GM23338 (cell line): ENCODE measurements at regions not wholly inside any gene's neighbourhood (a gene's known extent, or its start where the extent isn't known, plus 50 kb on each side); places are given as distances from the start of the nearest gene placed in this dataset.

Experiments
- ATAC-seq: fragments of 200-7000 bp; cut with Tn5 transposase; 3 replicates; pipeline ENCODE4 v1.9.1; 2020
- DNase-seq: peaks from one replicate; pipeline ENCODE4 v3.0.0-alpha.2; 2015; ENCODE audit warnings: low spot score
- H2AFZ ChIP-seq: fragments of 200-600 bp; sonication (generic); 2 replicates; pipeline ENCODE4 v1.8.0; 2016; ENCODE audit warnings: antibody characterized with exemption, mild to moderate bottlenecking, moderate library complexity
- H3F3A ChIP-seq: fragments of 200-600 bp; sonication (generic); replicated peaks from 2 replicates; pipeline ENCODE4 v1.8.0; 2017; ENCODE audit warnings: antibody characterized with exemption, mixed run types, low read depth
- H3K27ac ChIP-seq: fragments of 200-600 bp; sonication (generic); 2 replicates; pipeline ENCODE4 v1.6.1; 2016; ENCODE audit warnings: low read depth
- H3K27me3 ChIP-seq: fragments of 200-600 bp; sonication (generic); 2 replicates; pipeline ENCODE4 v1.8.0; 2016; ENCODE audit warnings: mild to moderate bottlenecking, mixed run types, moderate library complexity; ENCODE audit not compliant: insufficient read depth
- H3K36me3 ChIP-seq: fragments of 200-600 bp; sonication (generic); 2 replicates; pipeline ENCODE4 v1.8.0; 2016; ENCODE audit warnings: mild to moderate bottlenecking; ENCODE audit not compliant: insufficient read depth
- H3K4me1 ChIP-seq: fragments of 200-600 bp; sonication (generic); 2 replicates; pipeline ENCODE4 v1.8.0; 2016; ENCODE audit warnings: mild to moderate bottlenecking, moderate library complexity; ENCODE audit not compliant: insufficient read depth
- H3K4me2 ChIP-seq: fragments of 200-600 bp; sonication (generic); 2 replicates; pipeline ENCODE4 v1.7.1; 2017; ENCODE audit warnings: mixed run types
- H3K4me3 ChIP-seq: fragments of 200-600 bp; sonication (generic); 2 replicates; pipeline ENCODE4 v1.6.1; 2016; ENCODE audit warnings: mixed run types
- H3K79me2 ChIP-seq: fragments of 200-600 bp; sonication (generic); replicated peaks from 2 replicates; pipeline ENCODE4 v1.8.0; 2017; ENCODE audit warnings: mild to moderate bottlenecking; ENCODE audit not compliant: insufficient read depth
- H3K9me2 ChIP-seq: fragments of 200-600 bp; sonication (generic); 2 replicates; pipeline ENCODE4 v1.8.0; 2017; ENCODE audit not compliant: insufficient read depth
- H4K20me1 ChIP-seq: fragments of 200-600 bp; sonication (generic); replicated peaks from 2 replicates; pipeline ENCODE4 v1.8.0; 2017; ENCODE audit warnings: mild to moderate bottlenecking; ENCODE audit not compliant: insufficient read depth
- H3K27ac Mint-ChIP-seq: 2 replicates; pipeline ENCODE4 v1.8.0; 2020; ENCODE audit warnings: inconsistent platforms, mild to moderate bottlenecking, moderate library complexity, mixed read lengths
- H3K27me3 Mint-ChIP-seq: 3 replicates; pipeline ENCODE4 v1.8.0; 2022; ENCODE audit warnings: low read depth, mild to moderate bottlenecking, moderate library complexity, mixed read lengths, inconsistent platforms; ENCODE audit not compliant: insufficient read depth, poor library complexity
- H3K36me3 Mint-ChIP-seq: 3 replicates; pipeline ENCODE4 v1.8.0; 2021; ENCODE audit warnings: low read depth, mild to moderate bottlenecking, inconsistent platforms, moderate library complexity, mixed read lengths
- H3K4me1 Mint-ChIP-seq: 3 replicates; pipeline ENCODE4 v1.8.0; 2020; ENCODE audit warnings: mild to moderate bottlenecking, inconsistent platforms, mixed read lengths
- H3K4me3 Mint-ChIP-seq: 3 replicates; pipeline ENCODE4 v1.8.0; 2021; ENCODE audit warnings: moderate library complexity, mild to moderate bottlenecking, inconsistent platforms, mixed read lengths
- H3K9me3 Mint-ChIP-seq: 3 replicates; pipeline ENCODE4 v1.8.0; 2020; ENCODE audit warnings: moderate library complexity, mild to moderate bottlenecking, inconsistent platforms, mixed read lengths
- CREB1 ChIP-seq: fragments of 250-450 bp; sonication (Bioruptor Pico); IDR thresholded peaks from 2 replicates; pipeline ENCODE4 v1.5.0; 2020; ENCODE audit warnings: low read depth, mild to moderate bottlenecking, moderate library complexity
- CTCF ChIP-seq, 2 experiments: fragments of 200-600 bp in 1 of 2; sonication (generic) in 1 of 2; conservative IDR thresholded peaks; 2 replicates each; pipeline versions ENCODE4 v1.5.1 to v1.6.1; 2016 to 2017; ENCODE audit warnings: antibody characterized with exemption in 2 of 2, low read depth in 2 of 2, mild to moderate bottlenecking in 2 of 2, moderate library complexity in 1 of 2
- EZH2 ChIP-seq: fragments of 200-600 bp; sonication (generic); IDR thresholded peaks from one replicate; pipeline ENCODE4 v1.8.0; 2017; ENCODE audit warnings: antibody characterized with exemption, mild to moderate bottlenecking, low read depth; ENCODE audit not compliant: unreplicated experiment
- EZH2phosphoT487 ChIP-seq: fragments of 200-600 bp; sonication (generic); IDR thresholded peaks from one replicate; pipeline ENCODE4 v1.8.1; 2018; ENCODE audit warnings: antibody characterized with exemption; ENCODE audit not compliant: unreplicated experiment
- JUNB ChIP-seq: IDR thresholded peaks from one replicate; pipeline ENCODE4 v1.6.1; 2016; ENCODE audit warnings: antibody characterized with exemption; ENCODE audit not compliant: unreplicated experiment
- NANOG ChIP-seq: IDR thresholded peaks from 2 replicates; pipeline ENCODE4 v1.6.1; 2016; ENCODE audit warnings: antibody characterized with exemption, borderline replicate concordance
- POLR2AphosphoS5 ChIP-seq: IDR thresholded peaks from 2 replicates; pipeline ENCODE4 v1.6.1; 2016; ENCODE audit warnings: antibody characterized with exemption, low read depth
- REST ChIP-seq: IDR thresholded peaks from one replicate; pipeline ENCODE4 v1.6.1; 2018; ENCODE audit warnings: antibody characterized with exemption; ENCODE audit not compliant: unreplicated experiment
- STAT1 ChIP-seq: IDR thresholded peaks from one replicate; pipeline ENCODE4 v1.6.1; 2016; ENCODE audit warnings: antibody characterized with exemption; ENCODE audit not compliant: unreplicated experiment
- ZNF114 ChIP-seq: fragments of 250-450 bp; sonication (Bioruptor Pico); IDR thresholded peaks from 2 replicates; pipeline ENCODE4 v1.5.0; 2020; ENCODE audit warnings: mild to moderate bottlenecking, moderate library complexity
- ZNF331 ChIP-seq: fragments of 250-450 bp; sonication (Bioruptor Pico); IDR thresholded peaks from 2 replicates; pipeline ENCODE4 v1.5.0; 2020; ENCODE audit warnings: low read depth, mild to moderate bottlenecking, moderate library complexity
- TF ChIP-seq, protein P1 (sequence below): fragments of 250-450 bp; sonication (Bioruptor Pico); IDR thresholded peaks from 2 replicates; pipeline ENCODE4 v1.5.0; 2020; ENCODE audit warnings: mild to moderate bottlenecking, moderate library complexity
- TF ChIP-seq, protein P2 (sequence below): IDR thresholded peaks from 2 replicates; pipeline ENCODE4 v1.6.1; 2016; ENCODE audit warnings: antibody characterized with exemption

GRCh38 chr12:19032826-19033225, 96.7 kb upstream of the PLEKHA5 start:
- H4K20me1 ChIP-seq = no peaks in the 10 kb centered on the region
- H2AFZ ChIP-seq = no peak overlapping the region
- Mint-ChIP-seq H3K4me3 (no peak overlapping the region), H3K27ac (no peak overlapping the region), H3K27me3 (peaks cover 2% of the 10 kb centered on the region), H3K4me1 (no peaks in the 10 kb centered on the region), H3K9me3 (peaks cover 37% of the 10 kb centered on the region), H3K36me3 (peaks cover 33% of the 10 kb centered on the region)
- H3K4me2 ChIP-seq = no peak overlapping the region
- no peaks in the 10 kb centered on the region for H3K36me3 ChIP-seq
- H3K4me1 ChIP-seq = peaks cover 9% of the 10 kb centered on the region; the same call in 1 of the 2 replicates
- no peak for DNase-seq
- no peak overlapping the region for H3K27ac ChIP-seq
- H3K9me2 ChIP-seq = peaks cover 10% of the 10 kb centered on the region; the same call in 1 of the 2 replicates
- H3K27me3 ChIP-seq = no peaks in the 10 kb centered on the region
- TF ChIP-seq NANOG (no peak), CREB1 (no peak), JUNB (no peak), ZNF114 (CRISPR knock-in tag) (no peak), STAT1 (no peak), EZH2 (no peak), CTCF (conservative IDR thresholded peaks at IDR 0.05; ENCODE audit: low read depth in 2 of 2) (no peak), POLR2AphosphoS5 (no peak), REST (no peak), ZNF331 (CRISPR knock-in tag) (no peak), EZH2phosphoT487 (no peak)
- TF ChIP-seq, protein P1, sequence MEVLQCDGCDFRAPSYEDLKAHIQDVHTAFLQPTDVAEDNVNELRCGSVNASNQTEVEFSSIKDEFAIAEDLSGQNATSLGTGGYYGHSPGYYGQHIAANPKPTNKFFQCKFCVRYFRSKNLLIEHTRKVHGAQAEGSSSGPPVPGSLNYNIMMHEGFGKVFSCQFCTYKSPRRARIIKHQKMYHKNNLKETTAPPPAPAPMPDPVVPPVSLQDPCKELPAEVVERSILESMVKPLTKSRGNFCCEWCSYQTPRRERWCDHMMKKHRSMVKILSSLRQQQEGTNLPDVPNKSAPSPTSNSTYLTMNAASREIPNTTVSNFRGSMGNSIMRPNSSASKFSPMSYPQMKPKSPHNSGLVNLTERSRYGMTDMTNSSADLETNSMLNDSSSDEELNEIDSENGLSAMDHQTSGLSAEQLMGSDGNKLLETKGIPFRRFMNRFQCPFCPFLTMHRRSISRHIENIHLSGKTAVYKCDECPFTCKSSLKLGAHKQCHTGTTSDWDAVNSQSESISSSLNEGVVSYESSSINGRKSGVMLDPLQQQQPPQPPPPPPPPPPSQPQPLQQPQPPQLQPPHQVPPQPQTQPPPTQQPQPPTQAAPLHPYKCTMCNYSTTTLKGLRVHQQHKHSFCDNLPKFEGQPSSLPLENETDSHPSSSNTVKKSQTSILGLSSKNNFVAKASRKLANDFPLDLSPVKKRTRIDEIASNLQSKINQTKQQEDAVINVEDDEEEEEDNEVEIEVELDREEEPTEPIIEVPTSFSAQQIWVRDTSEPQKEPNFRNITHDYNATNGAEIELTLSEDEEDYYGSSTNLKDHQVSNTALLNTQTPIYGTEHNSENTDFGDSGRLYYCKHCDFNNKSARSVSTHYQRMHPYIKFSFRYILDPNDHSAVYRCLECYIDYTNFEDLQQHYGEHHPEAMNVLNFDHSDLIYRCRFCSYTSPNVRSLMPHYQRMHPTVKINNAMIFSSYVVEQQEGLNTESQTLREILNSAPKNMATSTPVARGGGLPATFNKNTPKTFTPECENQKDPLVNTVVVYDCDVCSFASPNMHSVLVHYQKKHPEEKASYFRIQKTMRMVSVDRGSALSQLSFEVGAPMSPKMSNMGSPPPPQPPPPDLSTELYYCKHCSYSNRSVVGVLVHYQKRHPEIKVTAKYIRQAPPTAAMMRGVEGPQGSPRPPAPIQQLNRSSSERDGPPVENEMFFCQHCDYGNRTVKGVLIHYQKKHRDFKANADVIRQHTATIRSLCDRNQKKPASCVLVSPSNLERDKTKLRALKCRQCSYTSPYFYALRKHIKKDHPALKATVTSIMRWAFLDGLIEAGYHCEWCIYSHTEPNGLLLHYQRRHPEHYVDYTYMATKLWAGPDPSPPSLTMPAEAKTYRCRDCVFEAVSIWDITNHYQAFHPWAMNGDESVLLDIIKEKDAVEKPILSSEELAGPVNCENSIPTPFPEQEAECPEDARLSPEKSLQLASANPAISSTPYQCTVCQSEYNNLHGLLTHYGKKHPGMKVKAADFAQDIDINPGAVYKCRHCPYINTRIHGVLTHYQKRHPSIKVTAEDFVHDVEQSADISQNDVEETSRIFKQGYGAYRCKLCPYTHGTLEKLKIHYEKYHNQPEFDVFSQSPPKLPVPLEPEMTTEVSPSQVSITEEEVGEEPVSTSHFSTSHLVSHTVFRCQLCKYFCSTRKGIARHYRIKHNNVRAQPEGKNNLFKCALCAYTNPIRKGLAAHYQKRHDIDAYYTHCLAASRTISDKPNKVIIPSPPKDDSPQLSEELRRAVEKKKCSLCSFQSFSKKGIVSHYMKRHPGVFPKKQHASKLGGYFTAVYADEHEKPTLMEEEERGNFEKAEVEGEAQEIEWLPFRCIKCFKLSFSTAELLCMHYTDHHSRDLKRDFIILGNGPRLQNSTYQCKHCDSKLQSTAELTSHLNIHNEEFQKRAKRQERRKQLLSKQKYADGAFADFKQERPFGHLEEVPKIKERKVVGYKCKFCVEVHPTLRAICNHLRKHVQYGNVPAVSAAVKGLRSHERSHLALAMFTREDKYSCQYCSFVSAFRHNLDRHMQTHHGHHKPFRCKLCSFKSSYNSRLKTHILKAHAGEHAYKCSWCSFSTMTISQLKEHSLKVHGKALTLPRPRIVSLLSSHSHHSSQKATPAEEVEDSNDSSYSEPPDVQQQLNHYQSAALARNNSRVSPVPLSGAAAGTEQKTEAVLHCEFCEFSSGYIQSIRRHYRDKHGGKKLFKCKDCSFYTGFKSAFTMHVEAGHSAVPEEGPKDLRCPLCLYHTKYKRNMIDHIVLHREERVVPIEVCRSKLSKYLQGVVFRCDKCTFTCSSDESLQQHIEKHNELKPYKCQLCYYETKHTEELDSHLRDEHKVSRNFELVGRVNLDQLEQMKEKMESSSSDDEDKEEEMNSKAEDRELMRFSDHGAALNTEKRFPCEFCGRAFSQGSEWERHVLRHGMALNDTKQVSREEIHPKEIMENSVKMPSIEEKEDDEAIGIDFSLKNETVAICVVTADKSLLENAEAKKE = no peak
- TF ChIP-seq, protein P2, sequence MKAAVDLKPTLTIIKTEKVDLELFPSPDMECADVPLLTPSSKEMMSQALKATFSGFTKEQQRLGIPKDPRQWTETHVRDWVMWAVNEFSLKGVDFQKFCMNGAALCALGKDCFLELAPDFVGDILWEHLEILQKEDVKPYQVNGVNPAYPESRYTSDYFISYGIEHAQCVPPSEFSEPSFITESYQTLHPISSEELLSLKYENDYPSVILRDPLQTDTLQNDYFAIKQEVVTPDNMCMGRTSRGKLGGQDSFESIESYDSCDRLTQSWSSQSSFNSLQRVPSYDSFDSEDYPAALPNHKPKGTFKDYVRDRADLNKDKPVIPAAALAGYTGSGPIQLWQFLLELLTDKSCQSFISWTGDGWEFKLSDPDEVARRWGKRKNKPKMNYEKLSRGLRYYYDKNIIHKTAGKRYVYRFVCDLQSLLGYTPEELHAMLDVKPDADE = no peak
- no peak for ATAC-seq
- H3K4me3 ChIP-seq = no peak overlapping the region
- H3K79me2 ChIP-seq = no peaks in the 10 kb centered on the region
- H3F3A ChIP-seq = no peaks in the 10 kb centered on the region
